HL-60 (cell line): ENCODE measurements at regions not wholly inside any gene's neighbourhood (a gene's known extent, or its start where the extent isn't known, plus 50 kb on each side); places are given as distances from the start of the nearest gene placed in this dataset.

Source experiments
- DNase-seq, 2 experiments: peaks; one replicate each; pipeline ENCODE4 v3.0.0-alpha.2; 2010 to 2020; ENCODE audit warnings: low read depth in 1 of 2, low spot score in 1 of 2
- H3K27ac ChIP-seq: fragments of 250-450 bp; sonication (Bioruptor Pico); replicated peaks from 2 replicates; pipeline ENCODE4 v1.5.1; 2020; ENCODE audit warnings: mild to moderate bottlenecking, moderate library complexity
- H3K27me3 ChIP-seq: fragments of 250-450 bp; sonication (Bioruptor Pico); 2 replicates; pipeline ENCODE4 v1.5.1; 2021; ENCODE audit warnings: mild to moderate bottlenecking, moderate library complexity; ENCODE audit not compliant: insufficient read depth, poor library complexity, severe bottlenecking
- H3K4me3 ChIP-seq: replicated peaks from 2 replicates; pipeline ENCODE4 v1.5.1; 2011; ENCODE audit warnings: mild to moderate bottlenecking, control low read depth, low read length; ENCODE audit not compliant: insufficient read depth
- CTCF ChIP-seq: IDR thresholded peaks from one replicate; pipeline ENCODE4 v1.5.1; 2011; ENCODE audit warnings: low read length, control low read depth, inconsistent platforms; ENCODE audit not compliant: insufficient read depth
- GABPA ChIP-seq: IDR thresholded peaks from 2 replicates; pipeline ENCODE4 v1.6.1; 2012; ENCODE audit warnings: low read depth
- POLR2AphosphoS5 ChIP-seq: IDR thresholded peaks from 2 replicates; pipeline ENCODE4 v1.6.1; 2012; ENCODE audit warnings: low read depth
- REST ChIP-seq: IDR thresholded peaks from 2 replicates; pipeline ENCODE4 v1.6.1; 2012; ENCODE audit warnings: low read depth; ENCODE audit not compliant: insufficient replicate concordance
- SPI1 ChIP-seq: IDR thresholded peaks from 2 replicates; pipeline ENCODE4 v1.6.1; 2012; ENCODE audit warnings: low read depth, mild to moderate bottlenecking, borderline replicate concordance

DNA sequence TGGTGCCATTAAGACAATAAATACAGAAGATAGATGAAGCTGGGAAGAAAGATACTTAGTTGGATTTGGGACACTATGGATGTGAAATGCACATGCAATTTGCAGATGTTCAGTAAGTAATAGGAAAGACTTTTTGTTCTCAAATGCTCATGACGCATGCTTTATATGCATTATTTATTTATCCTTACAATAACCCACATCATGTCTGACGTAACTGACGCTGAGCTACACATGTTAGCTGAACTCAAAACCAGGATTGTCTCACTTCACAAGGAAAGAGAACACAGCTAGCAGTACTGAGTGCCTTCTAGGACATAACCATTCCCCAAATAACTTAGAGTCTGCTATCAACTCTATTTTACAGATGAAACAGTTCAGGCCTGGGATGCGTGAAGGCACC lies 463.4 kb downstream of the FGF9 start:
- no peaks in the 10 kb centered on the region for H3K27me3 ChIP-seq
- no peak overlapping the region for H3K4me3 ChIP-seq
- TF ChIP-seq CTCF (no peak), REST (no peak), SPI1 (no peak), POLR2AphosphoS5 (no peak), GABPA (no peak)
- no peak overlapping the region for H3K27ac ChIP-seq
- no peak for DNase-seq

- Histone ChIP-seq H3K27ac (no peak overlapping the region), H3K27me3 (no peaks in the 10 kb centered on the region), H3K4me3 (no peak overlapping the region)
- DNase-seq, result no peak
- TF ChIP-seq CTCF, result no peak
- TF ChIP-seq SPI1, result no peak
- TF ChIP-seq GABPA, result no peak
- no peak for TF ChIP-seq POLR2AphosphoS5
- TF ChIP-seq REST, result no peak
Observed at GRCh38 chr13:22135446-22135845, 464.6 kb downstream of the FGF9 start.

GRCh38 chr13:22137361-22138050 lies 466.6 kb downstream of the FGF9 start:
- DNase-seq, result no peak
- H3K4me3 ChIP-seq, result no peak overlapping the region
- no peak for TF ChIP-seq GABPA
- no peak for TF ChIP-seq POLR2AphosphoS5
- no peak for TF ChIP-seq CTCF
- no peak for TF ChIP-seq SPI1
- TF ChIP-seq REST, result no peak
- H3K27me3 ChIP-seq, result no peaks in the 10 kb centered on the region
- no peak overlapping the region for H3K27ac ChIP-seq
